ENCODE measurements at regions not wholly inside any gene's neighbourhood (a gene's known extent, or its start where the extent isn't known, plus 50 kb on each side); places are given as distances from the start of the nearest gene placed in this dataset.
"Not testable (repeated sequence)": the region's sequence is repeated elsewhere in the genome, so short reads cannot be mapped to it uniquely, and the experiment has no call there.

GRCh38 chr1:101428083-101428482 lies 191.3 kb downstream of the S1PR1 start:
- H3K4me3 Mint-ChIP-seq; DNase-seq; H3K27me3 Mint-ChIP-seq; H3K36me3 Mint-ChIP-seq (ENCODE audit: low read depth); H3K4me1 Mint-ChIP-seq; H3K27ac Mint-ChIP-seq; intact Hi-C loops (cut with DNase I, micrococcal nuclease); ATAC-seq; POLR2A ChIA-PET; CTCF ChIA-PET: not testable (repeated sequence)
- H3K9me3 Mint-ChIP-seq (ENCODE audit: low read depth), result peaks cover 15% of the 10 kb centered on the region

GRCh38 chr1:101428562-101428961 lies 191.7 kb downstream of the S1PR1 start:
- CTCF ChIA-PET, result no interaction called here
- H3K27ac Mint-ChIP-seq, result no peak overlapping the region

GRCh38 chr1:101431956-101432510 lies 195.2 kb downstream of the S1PR1 start:
- ChIA-PET POLR2A (no interaction called here), CTCF (interaction anchor here (0.9 kb wide), 1 partner anchor 74 kb away, joined by 3 read pairs; no protein-coding TSS in a partner anchor)
- Mint-ChIP-seq H3K4me3 (no peak overlapping the region), H3K4me1 (no peaks in the 10 kb centered on the region), H3K27me3 (peaks cover 2% of the 10 kb centered on the region), H3K27ac (no peak overlapping the region), H3K36me3 (ENCODE audit: low read depth) (no peaks in the 10 kb centered on the region), H3K9me3 (ENCODE audit: low read depth) (peaks cover 8% of the 10 kb centered on the region)
- no peak for DNase-seq
- ATAC-seq, result no peak
- intact Hi-C loops (cut with DNase I, micrococcal nuclease), result no loop called here

More at GRCh38 chr1:101428562-101428961, 191.7 kb downstream of the S1PR1 start:
- Mint-ChIP-seq H3K9me3 (ENCODE audit: low read depth) (peaks cover 12% of the 10 kb centered on the region), H3K27me3 (peaks cover 2% of the 10 kb centered on the region), H3K4me3 (no peak overlapping the region), H3K4me1 (no peaks in the 10 kb centered on the region), H3K36me3 (ENCODE audit: low read depth) (no peaks in the 10 kb centered on the region)
- intact Hi-C loops (cut with DNase I, micrococcal nuclease), result no loop called here
- POLR2A ChIA-PET, result no interaction called here
- no peak for ATAC-seq
- DNase-seq, result no peak

GRCh38 chr1:101435831-101436511 lies 199.2 kb downstream of the S1PR1 start:
- ATAC-seq, result no peak
- no peaks in the 10 kb centered on the region for H3K36me3 Mint-ChIP-seq (ENCODE audit: low read depth)
- peaks cover 2% of the 10 kb centered on the region for H3K27me3 Mint-ChIP-seq
- H3K4me3 Mint-ChIP-seq, result no peak overlapping the region
- ChIA-PET CTCF (no interaction called here), POLR2A (no interaction called here)
- no peaks in the 10 kb centered on the region for H3K9me3 Mint-ChIP-seq (ENCODE audit: low read depth)
- intact Hi-C loops (cut with DNase I, micrococcal nuclease), result loop anchor here in 1 of 2 experiments (5.0 kb wide), 1 partner anchor 124 kb away; no protein-coding TSS in a partner anchor
- no peak for DNase-seq
- no peak overlapping the region for H3K27ac Mint-ChIP-seq
- H3K4me1 Mint-ChIP-seq, result no peaks in the 10 kb centered on the region

GRCh38 chr1:101437800-101438199 lies 201.0 kb downstream of the S1PR1 start:
- intact Hi-C loops (cut with DNase I, micrococcal nuclease), result loop anchor here in 1 of 2 experiments (5.0 kb wide), 1 partner anchor 125 kb away; no protein-coding TSS in a partner anchor
- CTCF ChIA-PET, result interaction anchor here (1.1 to 1.4 kb wide), 2 partner anchors 11 kb away, joined by 3 to 4 read pairs; no protein-coding TSS in a partner anchor

GRCh38 chr1:101438359-101438758 lies 201.5 kb downstream of the S1PR1 start:
- intact Hi-C loops (cut with DNase I, micrococcal nuclease), result loop anchor here in 1 of 2 experiments (5.0 kb wide), 1 partner anchor 126 kb away; no protein-coding TSS in a partner anchor
- POLR2A ChIA-PET, result no interaction called here
- peak; percentile 21 for DNase-seq
- no peaks in the 10 kb centered on the region for H3K4me1 Mint-ChIP-seq
- no peak for ATAC-seq
- H3K9me3 Mint-ChIP-seq (ENCODE audit: low read depth), result no peaks in the 10 kb centered on the region
- CTCF ChIA-PET, result interaction anchor here (1.1 to 1.4 kb wide), 2 partner anchors 10 to 12 kb away, joined by 3 to 4 read pairs; no protein-coding TSS in a partner anchor
- H3K27me3 Mint-ChIP-seq, result peaks cover 1% of the 10 kb centered on the region
- H3K27ac Mint-ChIP-seq, result no peak overlapping the region
- H3K36me3 Mint-ChIP-seq (ENCODE audit: low read depth), result no peaks in the 10 kb centered on the region
- no peak overlapping the region for H3K4me3 Mint-ChIP-seq

More at GRCh38 chr1:101437800-101438199, 201.0 kb downstream of the S1PR1 start:
- DNase-seq, result no peak
- Mint-ChIP-seq H3K27ac (no peak overlapping the region), H3K4me1 (no peaks in the 10 kb centered on the region), H3K9me3 (ENCODE audit: low read depth) (no peaks in the 10 kb centered on the region), H3K4me3 (no peak overlapping the region), H3K27me3 (peaks cover 2% of the 10 kb centered on the region), H3K36me3 (ENCODE audit: low read depth) (no peaks in the 10 kb centered on the region)
- POLR2A ChIA-PET, result no interaction called here
- ATAC-seq, result no peak

GRCh38 chr1:101440485-101440884 lies 203.7 kb downstream of the S1PR1 start:
- H3K27ac Mint-ChIP-seq, result no peak overlapping the region
- no peak overlapping the region for H3K4me3 Mint-ChIP-seq
- H3K27me3 Mint-ChIP-seq, result peaks cover 2% of the 10 kb centered on the region
- intact Hi-C loops (cut with DNase I, micrococcal nuclease), result no loop called here
- ATAC-seq (no peak), DNase-seq (no peak)
- H3K4me1 Mint-ChIP-seq, result no peaks in the 10 kb centered on the region
- no peaks in the 10 kb centered on the region for H3K9me3 Mint-ChIP-seq (ENCODE audit: low read depth)
- POLR2A ChIA-PET, result no interaction called here
- no peaks in the 10 kb centered on the region for H3K36me3 Mint-ChIP-seq (ENCODE audit: low read depth)
- CTCF ChIA-PET, result interaction anchor here (1.0 to 2.0 kb wide), 2 partner anchors 34 to 132 kb away, joined by 3 to 5 read pairs; no protein-coding TSS in a partner anchor

GRCh38 chr1:101444381-101444780 lies 207.6 kb downstream of the S1PR1 start:
- ATAC-seq (no peak), DNase-seq (no peak)
- ChIA-PET CTCF (interaction anchor here (1.0 kb wide), 1 partner anchor 11 kb away, joined by 4 read pairs; no protein-coding TSS in a partner anchor), POLR2A (no interaction called here)
- intact Hi-C loops (cut with DNase I, micrococcal nuclease), result no loop called here
- H3K27me3 Mint-ChIP-seq, result peaks cover 11% of the 10 kb centered on the region
- H3K36me3 Mint-ChIP-seq (ENCODE audit: low read depth), result no peaks in the 10 kb centered on the region
- no peak overlapping the region for H3K27ac Mint-ChIP-seq
- peaks cover 2% of the 10 kb centered on the region for H3K4me1 Mint-ChIP-seq
- H3K4me3 Mint-ChIP-seq, result no peak overlapping the region
- no peaks in the 10 kb centered on the region for H3K9me3 Mint-ChIP-seq (ENCODE audit: low read depth)

GRCh38 chr1:101444873-101445618 lies 208.2 kb downstream of the S1PR1 start:
- peaks cover 14% of the 10 kb centered on the region for H3K27me3 Mint-ChIP-seq
- ChIA-PET POLR2A (no interaction called here), CTCF (interaction anchor here (0.6 kb wide), 1 partner anchor 74 kb away, joined by 3 read pairs; no protein-coding TSS in a partner anchor)
- DNase-seq (no peak), ATAC-seq (no peak)
- H3K9me3 Mint-ChIP-seq (ENCODE audit: low read depth), result no peaks in the 10 kb centered on the region
- H3K36me3 Mint-ChIP-seq (ENCODE audit: low read depth), result no peaks in the 10 kb centered on the region
- H3K4me1 Mint-ChIP-seq, result peaks cover 4% of the 10 kb centered on the region
- intact Hi-C loops (cut with DNase I, micrococcal nuclease), result no loop called here
- no peak overlapping the region for H3K4me3 Mint-ChIP-seq
- H3K27ac Mint-ChIP-seq, result no peak overlapping the region

GRCh38 chr1:101448018-101448417 lies 211.2 kb downstream of the S1PR1 start:
- peaks cover 6% of the 10 kb centered on the region for H3K36me3 Mint-ChIP-seq (ENCODE audit: low read depth)
- intact Hi-C loops (cut with DNase I, micrococcal nuclease), result no loop called here
- POLR2A ChIA-PET, result no interaction called here
- H3K27ac Mint-ChIP-seq, result no peak overlapping the region
- H3K4me1 Mint-ChIP-seq, result peaks cover 25% of the 10 kb centered on the region
- no peaks in the 10 kb centered on the region for H3K9me3 Mint-ChIP-seq (ENCODE audit: low read depth)
- ATAC-seq (no peak), DNase-seq (no peak)
- H3K27me3 Mint-ChIP-seq, result peaks cover 15% of the 10 kb centered on the region
- no peak overlapping the region for H3K4me3 Mint-ChIP-seq
- CTCF ChIA-PET, result interaction anchor here (1.0 to 1.1 kb wide), 2 partner anchors 10 to 26 kb away, joined by 3 to 4 read pairs; no protein-coding TSS in a partner anchor

GRCh38 chr1:101450691-101451090 lies 213.9 kb downstream of the S1PR1 start:
- ATAC-seq; DNase-seq; H3K36me3 Mint-ChIP-seq (ENCODE audit: low read depth); POLR2A ChIA-PET; H3K27ac Mint-ChIP-seq; H3K4me3 Mint-ChIP-seq; H3K9me3 Mint-ChIP-seq (ENCODE audit: low read depth): not testable (repeated sequence)
- Mint-ChIP-seq H3K27me3 (peaks cover 12% of the 10 kb centered on the region), H3K4me1 (peaks cover 39% of the 10 kb centered on the region)
- CTCF ChIA-PET, result interaction anchor here (1.1 kb wide), 1 partner anchor 142 kb away, joined by 4 read pairs; no protein-coding TSS in a partner anchor
- intact Hi-C loops (cut with DNase I, micrococcal nuclease), result loop anchor here (5.0 kb wide), 4 partner anchors 38 to 273 kb away; no protein-coding TSS in a partner anchor
